GM18519 (cell line): ENCODE measurements at regions not wholly inside any gene's neighbourhood (a gene's known extent, or its start where the extent isn't known, plus 50 kb on each side); places are given as distances from the start of the nearest gene placed in this dataset.
A peak's percentile ranks its signal among the peaks of the same experiment; 100 is the strongest.
"Not testable (repeated sequence)": the region's sequence is repeated elsewhere in the genome, so short reads cannot be mapped to it uniquely, and the experiment has no call there.

Experiments used
- ATAC-seq: cut with Tn5 transposase; IDR thresholded peaks from one replicate; pipeline ENCODE4 v1.9.1; 2021; ENCODE audit warnings: mild to moderate bottlenecking, moderate library complexity; ENCODE audit not compliant: unreplicated experiment, low FRiP score

DNA sequence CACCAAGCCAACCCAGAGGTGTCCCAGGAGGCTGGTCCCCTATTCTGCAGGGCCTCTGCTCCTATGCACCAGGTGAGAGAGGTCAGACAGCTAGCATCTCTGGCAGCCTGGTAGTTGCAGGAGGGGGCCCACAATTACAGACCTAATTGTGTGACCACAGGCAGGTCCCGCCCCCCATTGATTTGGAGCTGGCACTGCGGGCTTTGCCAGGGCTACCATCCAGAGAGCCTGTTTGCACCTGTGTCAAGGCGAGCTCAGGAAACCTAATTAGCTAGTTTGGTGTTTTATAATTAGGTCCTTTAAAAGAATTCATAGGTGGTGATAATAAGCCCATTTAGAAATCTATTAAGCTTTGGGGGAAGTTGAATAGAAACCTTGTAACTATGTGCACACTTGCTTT is 90.2 kb downstream of the MRM1 start:
- no peak for ATAC-seq

DNA sequence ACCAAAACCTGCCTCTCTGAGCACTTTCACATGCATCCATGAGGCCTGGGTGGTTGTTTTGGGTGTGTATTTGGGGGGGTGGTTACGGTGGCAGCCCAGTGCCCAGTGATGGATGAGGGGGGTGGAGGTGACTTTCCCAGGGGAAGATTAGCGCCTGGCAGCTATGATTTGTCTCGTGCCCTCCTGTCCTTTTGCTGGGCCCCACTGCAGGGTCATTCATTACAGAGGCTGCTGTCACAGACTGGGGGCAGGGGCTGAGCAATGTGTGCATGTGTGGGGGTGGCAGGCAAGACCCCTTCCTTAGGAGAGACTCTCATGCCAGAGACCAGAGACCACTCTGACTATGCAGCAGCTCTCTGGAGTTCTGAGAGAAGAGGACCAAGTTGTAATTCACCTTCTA is 93.7 kb downstream of the MRM1 start:
- ATAC-seq, result no peak

DNA sequence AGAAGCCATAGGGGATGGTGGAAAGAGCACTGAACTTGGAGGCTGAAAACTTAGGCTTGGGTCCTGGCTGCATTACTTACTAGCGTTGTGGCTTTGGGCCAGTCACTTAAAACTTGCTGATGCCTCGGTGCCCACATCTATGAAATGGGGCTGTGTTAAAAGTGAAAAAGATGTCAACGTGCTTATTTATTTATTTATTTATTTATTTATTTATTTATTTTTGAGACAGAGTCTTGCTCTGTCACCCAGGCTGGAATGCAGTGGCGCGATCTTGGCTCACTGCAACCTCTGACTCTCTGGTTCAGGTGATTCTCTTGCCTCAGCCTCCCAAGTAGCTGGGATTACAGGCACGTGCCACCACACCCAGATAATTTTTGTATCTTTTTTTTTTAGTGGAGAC is 94.3 kb downstream of the MRM1 start:
- ATAC-seq, result not testable (repeated sequence)

DNA sequence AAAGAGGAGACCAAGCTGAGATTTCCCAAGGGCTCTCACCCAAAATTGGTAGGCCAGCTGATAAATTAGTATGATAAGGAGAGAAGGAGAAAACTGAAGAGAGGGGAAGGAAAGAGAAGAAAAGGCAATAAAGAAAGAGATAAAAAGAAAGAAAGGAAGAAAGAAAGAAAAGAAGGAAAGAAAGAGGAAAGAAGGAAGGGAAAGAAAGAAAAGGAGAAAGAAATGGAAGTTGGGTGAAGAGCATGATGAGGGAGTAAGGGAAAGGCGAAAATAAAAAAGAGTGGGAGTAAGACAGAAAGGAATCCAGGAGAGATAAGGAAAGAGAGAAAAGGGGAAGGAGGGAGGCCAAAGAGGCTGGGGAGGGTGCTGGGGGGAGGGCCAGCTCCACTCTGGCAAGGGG is 95.4 kb downstream of the MRM1 start:
- no peak for ATAC-seq

DNA sequence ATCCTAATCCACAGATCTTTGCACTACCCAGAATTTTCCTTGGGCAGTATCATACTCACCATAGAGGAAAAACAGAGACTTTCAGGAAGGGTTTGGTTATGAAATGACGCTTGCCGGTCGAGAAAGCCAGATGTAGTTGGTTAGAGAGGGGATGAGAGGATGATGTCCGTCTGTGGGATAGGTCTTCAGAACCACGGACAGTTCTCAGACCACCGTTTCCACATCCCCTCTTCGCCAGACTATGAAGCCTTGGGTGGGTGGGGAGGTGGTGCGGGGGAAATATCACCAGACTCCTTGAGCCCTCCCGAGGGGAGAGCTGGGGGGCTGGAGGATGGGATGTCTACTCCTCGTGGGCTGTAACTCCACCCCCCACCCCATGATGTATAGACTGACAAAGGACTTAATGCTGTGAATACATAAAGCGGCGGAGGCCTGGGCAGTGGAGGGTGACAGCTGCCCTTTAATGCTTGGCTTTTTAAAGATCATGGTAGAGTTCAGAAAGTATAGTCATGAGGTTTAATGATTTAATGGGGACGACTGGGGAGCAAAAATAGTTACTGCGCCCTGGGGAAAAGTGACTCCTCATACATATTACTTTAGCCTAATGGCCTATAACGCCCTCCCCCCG is 96.6 kb downstream of the MRM1 start:
- ATAC-seq, result no peak

DNA sequence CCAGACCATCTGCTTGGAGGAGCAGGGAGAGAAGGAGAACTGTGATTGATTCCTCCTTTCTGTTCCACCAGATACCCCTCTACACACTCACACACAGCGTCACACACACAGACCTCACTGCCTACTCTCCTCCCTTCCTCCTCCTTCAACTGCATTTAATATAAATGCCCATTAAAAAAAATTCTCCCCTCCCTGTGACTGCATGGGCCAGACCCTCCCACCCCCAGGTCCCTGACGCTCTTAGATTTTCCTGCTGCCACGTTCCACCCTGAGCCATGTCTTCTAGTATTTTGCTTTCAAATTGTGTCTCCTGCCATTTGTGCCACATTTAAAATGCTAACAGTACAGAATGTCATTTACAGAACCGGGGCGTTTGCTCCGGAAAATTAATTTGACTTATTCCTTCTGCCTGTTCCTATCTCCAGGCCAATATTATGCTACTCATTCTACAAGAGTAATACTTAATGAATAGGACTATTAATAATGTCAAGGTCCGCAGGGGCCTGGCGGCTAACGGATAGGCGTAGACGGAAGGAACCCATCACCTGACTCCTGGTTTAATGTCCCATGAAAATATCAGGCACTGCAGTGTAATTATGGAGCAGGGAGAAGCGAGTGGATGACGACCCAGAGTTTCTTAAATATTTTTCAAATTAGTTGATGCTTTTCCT is 100.2 kb downstream of the MRM1 start:
- no peak for ATAC-seq

DNA sequence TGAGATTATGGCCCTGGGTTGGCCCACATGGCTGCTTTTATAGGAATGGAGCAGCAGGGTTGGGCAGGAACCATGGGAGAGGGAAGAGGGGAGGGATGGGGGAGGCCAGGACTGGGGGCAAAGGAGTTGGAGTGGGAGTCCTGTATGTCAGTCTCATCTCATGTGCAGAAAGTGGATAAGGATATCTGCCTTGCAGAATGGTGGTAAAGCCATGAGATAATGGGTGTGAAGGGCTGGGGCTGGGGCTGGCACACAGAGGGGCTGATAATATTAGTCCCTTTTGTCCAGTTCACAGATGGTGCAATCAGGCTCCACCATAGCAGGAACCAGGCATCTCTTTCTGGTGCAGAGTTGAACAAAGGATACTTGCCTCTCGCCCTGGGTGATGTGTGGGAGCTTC is 101.3 kb downstream of the MRM1 start:
- ATAC-seq, result no peak

DNA sequence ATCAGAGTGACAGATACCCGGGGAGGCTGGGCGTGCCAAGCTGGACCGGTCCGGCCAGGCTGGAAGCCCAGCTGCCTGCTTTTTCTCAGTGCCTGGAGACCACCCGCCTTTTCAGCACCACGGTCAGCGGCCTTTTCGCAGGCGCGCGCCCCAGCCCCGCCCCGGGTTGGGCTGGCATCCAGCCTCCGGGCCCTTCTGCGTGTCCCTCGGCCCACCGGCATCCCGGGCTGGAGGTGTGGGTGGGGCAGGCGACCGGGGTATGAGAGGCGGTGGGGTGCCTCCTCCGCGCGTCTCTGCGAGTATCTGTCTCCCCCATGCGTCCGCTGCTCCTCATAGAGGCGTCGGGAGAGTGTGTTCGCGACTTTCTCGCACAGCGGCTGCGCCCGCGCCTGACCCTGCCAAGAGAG is 102.5 kb downstream of the MRM1 start:
- ATAC-seq, result no peak

DNA sequence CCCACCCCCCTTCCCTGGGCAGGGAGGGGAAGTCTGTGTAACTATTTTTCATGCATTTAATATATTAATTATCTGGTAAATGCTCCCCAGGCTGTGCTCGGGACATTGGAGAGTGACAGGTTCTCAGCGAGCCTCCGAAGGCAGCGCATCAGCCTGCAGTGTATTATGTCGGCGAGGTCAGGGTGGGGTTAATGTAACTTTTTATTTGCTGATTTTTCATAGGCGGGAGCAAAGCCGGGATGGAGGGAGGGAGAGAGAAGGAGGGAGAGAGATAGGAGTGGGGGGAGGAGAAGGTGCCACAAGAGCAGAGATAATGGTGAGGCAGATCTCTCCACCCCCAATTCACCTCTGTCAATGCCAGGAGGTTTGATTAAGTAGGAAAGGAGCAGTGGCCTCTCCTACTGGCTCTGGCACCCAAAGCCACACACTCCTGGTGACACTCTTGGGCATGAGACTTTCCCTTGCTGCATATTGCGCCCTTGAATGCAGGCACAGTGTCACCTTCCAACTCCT is 104.0 kb downstream of the MRM1 start:
- ATAC-seq, result no peak

DNA sequence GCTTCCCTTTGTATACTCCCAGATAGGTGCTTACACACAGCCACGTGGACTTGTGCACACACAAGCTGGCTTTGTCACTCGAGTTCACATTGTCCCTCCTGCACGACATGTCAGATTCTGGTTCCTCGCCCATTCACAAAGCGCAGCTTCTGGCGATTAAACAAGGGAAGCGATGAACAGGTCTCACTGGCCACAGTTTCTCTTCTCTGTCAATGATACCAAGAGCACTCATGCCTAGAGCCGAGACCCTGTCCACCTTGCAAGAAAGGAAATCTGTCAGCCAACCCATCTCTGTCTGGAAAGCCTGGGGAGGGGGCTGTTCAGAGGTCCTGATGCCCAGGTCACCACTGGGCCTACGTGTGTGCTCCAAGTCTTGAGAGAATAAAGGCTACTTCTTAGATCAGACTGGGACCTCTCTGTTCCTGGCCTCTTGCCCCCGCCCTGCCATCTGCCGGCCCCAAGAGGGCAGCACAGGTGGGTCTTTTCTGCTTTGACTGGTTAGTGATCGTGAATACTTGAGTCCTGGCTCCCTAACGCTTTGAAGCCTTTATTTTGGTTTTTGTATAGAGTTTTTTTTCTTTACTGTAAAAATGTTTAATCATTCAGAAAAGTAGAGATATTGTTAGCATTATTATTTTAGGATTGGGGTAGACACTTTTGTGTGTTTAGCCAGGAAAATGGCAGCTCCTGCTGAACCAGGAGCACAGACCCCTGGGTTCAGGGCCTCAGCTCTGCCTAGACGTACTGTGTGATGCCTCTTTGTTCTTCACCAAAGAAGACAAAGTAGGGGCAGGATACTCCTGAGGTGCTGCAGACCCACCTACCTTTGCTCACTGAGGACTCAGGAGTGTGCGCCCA is 104.7 kb downstream of the MRM1 start:
- no peak for ATAC-seq

DNA sequence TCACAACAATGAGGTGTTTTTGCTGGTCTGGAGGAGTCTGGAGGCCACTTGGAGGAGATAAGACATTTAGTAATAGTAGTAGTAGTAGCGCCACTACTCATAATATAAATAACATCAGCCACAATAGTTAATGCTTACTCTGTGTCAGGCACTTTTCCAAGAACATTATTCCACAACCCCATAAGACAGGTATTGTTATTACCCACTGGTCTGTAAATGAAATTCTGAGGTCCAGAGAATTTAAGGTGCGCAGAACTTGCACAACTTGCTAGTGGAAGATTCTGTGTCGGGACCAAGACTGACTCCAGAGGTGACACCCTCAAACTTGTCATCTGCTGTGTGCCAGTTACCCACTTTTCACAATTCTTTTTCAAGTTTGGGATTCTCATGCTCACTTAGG is 106.5 kb downstream of the MRM1 start:
- ATAC-seq, result no peak

DNA sequence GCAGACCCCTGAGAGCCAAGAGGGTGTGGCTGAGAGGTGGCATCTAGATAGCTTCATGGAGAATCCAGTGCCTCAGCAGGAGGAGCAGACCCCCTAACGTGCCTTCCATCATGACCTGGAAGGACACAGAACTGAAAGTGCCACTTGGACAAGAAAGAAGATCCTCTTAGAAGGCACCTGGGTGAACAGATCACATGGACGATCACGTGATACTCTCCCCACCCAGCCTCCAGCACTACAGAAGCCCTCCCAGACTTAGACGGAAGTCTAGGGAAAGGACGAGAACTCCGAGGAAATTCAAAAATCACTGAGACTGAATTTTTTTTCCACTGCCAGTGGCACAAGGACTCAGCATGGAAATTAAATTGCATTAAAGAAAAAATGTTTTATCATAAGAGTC is 113.4 kb downstream of the MRM1 start:
- ATAC-seq, result no peak

DNA sequence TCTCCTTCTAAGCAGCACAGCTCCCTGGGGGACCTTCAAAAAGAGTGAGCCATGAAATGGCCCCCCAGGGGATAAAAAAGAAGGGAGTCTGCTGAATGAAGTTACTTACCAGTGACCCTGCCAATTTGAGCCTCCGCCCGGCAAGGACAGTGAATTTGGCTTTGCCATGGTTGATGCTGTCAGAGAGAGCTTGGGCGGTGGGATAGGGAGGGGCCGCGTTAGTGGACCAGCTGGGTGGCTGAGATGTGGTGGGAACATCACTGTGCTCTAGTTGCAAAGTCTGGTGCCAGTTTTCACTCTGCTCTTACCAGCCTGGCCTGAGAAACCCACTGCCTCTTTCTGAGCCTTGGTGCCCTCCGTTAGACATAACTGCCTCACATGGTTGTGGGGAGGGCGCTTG is 114.6 kb downstream of the MRM1 start:
- ATAC-seq, result no peak

DNA sequence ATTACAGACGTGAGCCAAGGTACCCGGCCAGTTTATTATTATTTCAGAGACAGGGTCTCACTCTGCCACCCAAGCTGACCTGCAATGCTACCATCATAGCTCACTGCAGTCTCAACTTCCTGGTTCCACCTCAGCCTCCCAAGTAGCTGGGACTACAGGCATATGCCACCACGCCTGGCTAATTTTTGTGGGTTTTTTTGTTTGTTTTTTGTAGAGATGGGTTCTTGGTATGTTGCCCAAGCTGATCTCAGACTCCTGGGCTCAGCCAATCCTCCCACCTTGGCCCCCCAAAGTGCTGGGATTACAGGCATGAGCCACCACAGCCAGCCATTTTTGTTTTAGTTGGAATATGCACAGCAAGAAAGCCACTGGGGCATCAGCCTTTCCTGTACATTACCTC is 115.7 kb downstream of the MRM1 start:
- ATAC-seq, result no peak

DNA sequence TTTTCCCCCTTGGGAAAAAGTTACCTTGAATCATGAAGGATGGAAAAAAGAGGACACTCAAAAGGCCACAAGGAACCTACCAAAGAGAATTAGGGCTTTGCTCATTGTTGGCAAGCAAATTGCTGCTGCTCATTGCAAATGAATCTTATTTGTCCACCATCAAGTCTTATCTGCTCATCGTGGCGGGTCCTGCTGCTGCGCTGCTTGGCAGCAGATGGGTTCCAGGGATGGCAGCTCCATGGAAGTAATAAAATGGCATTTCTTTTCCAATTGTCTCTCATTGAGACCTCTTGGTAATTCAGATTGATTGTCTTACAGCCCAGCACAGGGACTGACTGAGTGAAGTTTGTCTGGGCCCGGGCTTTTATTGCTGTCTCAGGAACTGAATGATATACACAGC is 118.7 kb downstream of the MRM1 start:
- no peak for ATAC-seq

DNA sequence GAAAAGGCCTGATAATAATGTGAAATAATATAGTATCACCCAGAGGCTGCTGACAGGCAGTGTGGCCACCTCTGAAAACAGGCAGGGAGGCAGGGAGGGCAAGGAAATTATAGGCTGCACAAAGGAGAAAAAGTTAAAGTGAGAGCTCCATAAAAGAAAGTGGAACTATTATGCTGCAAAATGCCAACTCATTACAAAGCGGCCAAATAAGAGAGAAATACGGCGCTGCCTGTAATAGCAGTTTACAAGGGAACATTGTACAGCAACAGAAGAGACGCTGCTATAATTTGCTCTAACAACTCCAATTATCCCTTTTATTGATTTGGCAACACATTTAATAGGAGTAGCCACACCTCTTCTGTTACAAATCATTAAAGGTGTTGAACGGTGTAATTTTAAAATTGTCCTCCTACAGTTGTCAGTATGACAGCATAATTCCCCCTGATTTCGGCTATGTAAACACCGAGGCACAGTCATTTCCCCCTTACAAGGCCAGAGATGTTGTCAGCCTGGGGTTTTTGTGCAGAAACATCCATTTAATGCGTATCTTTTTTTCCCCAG is 120.3 kb downstream of the MRM1 start:
- ATAC-seq, result no peak

DNA sequence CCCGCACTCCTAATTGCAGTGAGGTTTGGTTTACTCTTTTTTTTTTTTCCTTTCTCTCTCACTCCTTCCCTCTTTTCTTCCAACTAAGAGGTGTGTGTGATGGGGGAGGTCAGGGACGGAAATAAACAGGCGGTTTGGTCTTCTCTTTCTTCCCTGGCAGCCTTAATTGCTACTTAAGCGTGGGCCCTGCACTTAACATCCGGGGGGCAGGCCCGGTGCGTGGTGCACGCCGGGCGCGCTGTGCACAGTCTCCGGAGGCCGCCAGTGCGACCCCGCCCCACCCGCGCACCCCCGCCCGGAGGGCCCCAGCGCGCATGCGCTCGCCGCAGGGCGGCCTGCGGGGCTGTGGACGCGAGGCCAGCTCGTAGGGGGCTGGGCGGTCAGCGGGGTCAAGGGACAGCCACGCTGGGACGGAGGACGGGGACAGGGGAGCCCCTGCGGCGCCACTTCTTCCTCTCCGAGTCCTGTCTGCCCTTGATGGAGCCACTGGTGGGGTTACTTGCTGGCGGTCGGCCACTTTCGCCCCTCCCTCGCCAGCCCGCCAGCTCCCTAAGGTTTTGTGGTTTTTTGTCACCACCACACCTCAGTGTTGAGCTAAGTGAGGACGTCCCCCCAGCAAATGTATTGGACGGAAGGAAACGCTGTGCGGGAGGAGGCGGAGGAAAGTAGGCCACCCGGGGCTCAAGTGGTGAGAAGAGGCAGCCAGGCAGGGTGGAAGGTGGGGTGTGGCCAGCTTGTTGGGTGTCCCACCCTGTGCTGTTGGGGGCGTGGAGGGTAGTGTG is 120.9 kb downstream of the MRM1 start:
- peak; percentile 71 for ATAC-seq

DNA sequence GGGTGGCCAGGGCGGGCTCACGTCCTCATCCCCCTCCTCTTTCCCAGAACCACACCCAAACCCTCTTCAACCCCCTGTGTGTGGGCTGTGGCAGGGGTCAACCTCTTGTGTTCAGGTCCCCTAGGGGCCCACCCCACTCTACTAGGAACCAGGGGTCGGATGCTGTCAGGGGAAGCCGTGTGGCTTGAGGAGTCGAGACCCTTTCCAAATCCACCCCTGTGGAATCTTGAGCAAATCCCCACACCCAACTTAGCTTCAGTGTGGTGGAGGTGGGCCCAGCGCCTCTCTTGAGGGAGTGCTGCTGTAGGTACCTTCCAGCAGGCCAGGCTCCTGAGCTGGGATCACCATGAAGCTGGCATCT is 121.5 kb downstream of the MRM1 start:
- no peak for ATAC-seq

DNA sequence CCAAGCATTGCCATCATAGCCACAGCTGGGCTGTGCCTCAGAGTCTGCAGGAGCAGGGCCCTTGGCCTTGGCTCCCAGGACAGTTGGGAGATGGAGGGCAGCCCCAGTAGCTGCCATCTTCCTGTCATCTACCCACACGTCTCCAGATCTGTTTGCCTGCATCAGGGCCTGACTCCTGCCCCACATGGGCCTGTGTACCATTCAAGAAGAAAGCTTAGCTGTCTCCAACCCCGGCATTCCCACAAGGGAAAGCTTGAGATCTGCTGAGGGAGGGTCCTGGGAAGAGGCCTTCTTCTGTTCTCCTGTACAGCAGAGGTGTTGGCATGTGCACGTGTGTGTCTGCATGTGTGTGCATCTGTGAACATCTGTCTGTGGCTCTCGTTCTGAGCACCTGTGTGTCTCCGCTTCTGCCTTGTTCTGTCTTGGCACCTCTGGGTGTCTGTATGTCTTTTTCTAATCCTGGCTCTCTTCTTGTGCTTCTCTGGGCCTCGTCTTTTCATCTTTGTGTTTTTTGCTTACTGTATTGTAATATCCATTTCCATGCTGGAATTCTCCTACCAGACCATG is 122.2 kb downstream of the MRM1 start:
- ATAC-seq, result no peak

DNA sequence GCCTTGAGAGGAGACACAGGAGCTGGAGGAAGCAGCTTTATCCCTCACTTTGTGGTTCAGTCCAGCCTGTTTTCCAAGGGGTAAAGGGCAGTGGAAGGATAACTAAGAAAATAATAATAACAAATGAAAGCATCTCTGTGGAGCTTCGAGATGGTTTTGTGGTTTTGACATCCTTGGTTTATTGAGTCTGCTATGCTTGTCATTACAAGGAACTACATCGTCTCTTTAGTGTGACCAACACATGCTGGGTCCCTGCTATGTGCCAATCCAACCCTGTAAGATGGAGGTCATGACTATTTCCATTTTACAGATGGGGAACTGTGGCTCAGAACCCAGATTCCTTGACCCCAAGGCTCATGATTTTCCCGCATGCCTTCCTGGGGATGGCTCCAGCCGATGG is 124.8 kb downstream of the MRM1 start:
- ATAC-seq, result no peak
